COLO668 (cell line): ENCODE measurements at regions not wholly inside any gene's neighbourhood (a gene's known extent, or its start where the extent isn't known, plus 50 kb on each side); places are given as distances from the start of the nearest gene placed in this dataset.

ENCODE experiments used
- DNase-seq: peaks from one replicate; lab custom pipeline; 2025; ENCODE audit not compliant: unreplicated experiment; lab: John Stamatoyannopoulos, UW

DNA sequence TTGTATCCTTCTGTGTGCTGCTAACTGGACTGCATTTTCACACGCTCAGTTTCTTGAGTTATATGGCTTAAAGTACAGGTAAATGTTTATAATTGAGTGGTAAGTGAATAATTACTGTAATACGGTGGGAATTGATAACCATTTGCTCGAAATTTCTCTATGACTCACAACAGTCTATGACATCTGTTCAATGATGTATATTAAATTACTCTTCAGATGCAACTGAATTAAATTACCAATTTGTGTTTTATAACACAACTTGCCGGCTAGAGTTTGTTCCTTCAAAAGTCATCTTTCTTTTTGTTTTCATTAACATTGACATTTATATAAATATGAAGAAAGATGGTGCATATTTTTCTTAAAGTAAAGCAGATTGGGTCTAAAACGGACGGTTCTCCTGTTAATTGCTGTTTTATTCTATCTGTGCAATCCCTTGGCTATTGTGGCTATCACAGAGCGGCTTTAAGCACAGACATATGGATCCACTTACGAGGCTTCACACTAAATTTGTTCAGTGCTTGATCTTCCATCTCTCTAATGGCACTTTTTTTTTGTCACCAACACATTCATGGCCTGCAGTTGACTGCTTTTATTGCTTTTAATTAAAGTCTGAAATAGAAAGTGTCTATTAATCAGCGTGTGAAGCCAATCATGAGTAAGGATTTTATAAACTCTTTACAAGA is 1291.6 kb upstream of the SLC10A2 start:
- no peak for DNase-seq

DNA sequence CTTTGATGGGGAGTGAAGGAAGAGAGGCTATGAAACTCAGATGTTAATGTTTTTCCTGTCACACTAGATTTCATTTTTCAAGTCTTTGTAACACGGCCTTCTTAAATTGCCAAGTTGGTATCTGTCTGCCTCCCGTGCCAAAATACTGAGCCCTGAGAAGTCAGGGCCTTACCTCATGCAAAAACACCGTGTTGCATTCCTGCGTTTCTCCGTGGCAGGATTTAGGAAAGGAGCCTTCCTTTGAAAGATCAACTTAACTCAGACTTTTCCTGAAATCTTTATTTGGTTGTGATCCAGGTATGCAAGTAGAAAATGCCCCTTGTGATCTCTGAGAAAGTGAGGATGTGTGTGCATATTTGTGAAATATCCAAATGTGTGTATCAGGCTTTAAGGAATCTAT is 1291.0 kb upstream of the SLC10A2 start:
- no peak for DNase-seq

DNA sequence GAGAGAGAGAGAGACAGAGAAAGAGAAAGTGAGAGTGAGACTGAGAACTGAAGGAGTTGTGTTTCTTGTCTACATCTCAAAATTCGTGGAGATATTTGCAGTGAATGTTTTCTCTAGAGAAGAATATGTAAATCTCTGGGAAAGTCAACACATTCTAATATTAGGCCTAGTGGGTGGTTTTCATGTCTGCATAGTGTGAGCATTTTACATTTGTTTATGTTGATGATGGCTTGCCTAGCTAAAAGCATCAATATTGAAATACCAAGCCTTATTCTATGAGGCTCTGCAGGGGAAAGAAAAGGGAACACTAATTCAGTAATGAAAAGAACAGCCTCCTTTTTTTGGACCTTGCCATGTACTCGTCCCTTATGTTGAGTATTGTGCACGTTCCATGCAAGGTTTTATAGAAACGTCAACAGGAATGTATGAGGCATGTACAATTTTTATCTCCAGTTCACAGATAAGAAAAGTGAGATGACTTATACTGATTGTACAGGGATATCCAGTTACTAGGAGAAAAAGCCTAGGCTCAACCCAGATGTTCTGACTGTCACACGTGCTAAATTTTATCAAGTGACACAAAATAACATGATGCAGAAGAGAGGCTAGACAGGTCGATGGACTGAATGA is 1288.9 kb upstream of the SLC10A2 start:
- no peak for DNase-seq

DNA sequence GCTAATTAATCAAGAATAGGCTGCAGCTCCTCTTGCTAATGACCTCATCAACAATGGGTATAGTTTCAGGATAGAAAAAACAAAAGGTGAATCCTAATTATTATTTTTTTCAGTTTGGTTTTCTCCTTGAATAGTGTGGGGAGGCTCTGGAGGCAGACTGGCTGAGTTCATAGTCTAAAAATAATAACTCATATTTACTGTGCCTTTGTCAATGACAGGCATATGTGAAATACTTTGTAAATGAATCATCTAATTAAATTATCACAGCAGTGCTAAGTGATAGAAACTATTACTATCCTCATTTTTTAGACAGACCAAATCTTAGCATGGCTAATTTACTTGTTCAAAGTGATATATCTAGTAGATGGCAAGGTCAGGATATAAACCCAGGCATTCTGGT is 1261.0 kb upstream of the SLC10A2 start:
- no peak for DNase-seq

DNA sequence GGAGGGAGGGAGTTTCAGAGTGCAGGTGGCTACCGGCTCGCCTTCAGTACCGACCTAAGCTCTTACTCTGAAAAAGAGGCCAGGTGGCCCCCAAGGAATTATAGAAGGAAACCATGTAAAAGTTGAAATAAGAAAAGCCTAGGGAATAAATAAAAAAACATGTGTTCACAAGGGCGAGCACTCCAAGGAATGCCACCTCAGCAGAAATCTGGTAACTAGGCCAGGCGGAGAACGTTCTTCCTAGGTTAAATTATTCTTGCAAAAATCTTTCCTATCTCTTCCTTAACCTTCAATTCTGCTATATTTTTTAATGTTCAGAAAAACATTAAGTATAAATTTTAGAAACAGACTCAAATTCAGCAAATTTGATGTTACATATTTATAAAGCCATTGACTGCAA is 1260.3 kb upstream of the SLC10A2 start:
- DNase-seq: no peak

DNA sequence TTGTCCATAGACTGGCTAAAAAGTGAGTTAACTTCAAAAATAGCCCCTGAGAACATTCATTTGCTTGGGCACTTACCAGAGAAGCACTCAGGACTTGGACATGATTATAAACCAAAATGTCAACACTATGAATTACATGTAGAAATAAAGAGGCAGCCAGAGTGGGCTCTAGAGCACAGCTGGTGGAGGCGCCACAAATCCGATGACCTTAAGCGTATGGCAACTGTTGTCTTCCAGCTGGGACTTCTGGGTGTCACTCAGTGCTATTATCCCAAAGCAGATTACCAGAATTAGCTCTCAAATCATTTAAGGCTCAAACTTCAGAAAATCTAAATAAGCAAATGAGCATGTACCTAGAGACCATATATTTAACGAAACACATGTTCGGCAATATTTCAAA is 1255.5 kb upstream of the SLC10A2 start:
- no peak for DNase-seq

DNA sequence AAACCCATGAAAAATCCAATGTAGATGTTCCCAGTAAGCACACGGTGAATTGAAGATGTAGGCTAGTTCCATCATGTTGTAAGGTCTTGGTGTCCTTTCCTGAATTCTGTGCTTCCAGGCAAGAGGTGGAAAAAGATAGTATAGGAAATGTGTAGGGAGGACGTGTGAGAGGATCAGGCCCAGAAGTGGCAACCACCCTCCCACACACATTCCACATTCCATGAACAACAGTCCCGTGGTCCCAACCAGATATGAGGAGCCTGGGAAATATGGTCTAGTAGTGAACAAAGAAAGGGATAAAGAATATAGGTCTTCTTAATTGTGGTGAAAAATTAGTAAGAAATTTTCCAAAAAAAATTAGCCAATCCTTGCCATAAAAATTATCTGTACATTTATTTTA is 1254.2 kb upstream of the SLC10A2 start:
- DNase-seq: no peak

DNA sequence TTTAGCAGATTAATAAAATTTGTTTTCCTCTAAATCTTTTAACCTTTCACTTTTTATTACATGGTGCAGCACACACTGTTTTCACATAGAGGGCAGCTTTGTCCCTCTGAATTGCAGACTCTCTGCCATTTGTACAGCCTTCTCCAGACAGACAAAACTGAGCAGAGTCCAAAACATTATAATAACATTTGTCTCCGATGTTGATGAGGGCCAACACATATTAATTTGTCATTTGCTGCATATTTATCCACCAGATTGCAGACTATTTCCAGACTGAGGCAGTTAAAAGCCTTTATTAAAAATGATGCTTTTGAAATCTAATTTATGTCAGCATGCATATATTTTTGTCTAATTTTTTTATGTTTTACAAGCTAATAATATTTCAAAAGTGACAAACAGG is 1251.9 kb upstream of the SLC10A2 start:
- DNase-seq: no peak

DNA sequence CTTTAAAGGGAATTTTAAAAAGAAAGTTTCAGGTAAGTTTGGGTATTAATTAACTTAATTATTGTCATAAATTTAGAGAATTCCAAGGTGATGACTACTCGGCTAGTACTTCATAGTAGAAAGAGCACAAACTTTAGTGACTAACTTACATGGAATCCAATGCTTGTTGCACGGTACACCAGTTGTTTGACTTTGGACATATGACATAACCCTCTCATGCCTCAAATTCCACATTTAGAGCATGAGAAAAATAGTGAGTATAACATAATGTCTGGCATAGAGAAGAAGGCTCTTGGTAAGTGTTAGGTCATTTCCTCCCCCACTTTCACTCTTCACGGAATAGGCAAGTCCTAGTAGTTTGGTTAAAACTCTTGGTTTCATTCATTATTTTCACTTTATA is 1249.4 kb upstream of the SLC10A2 start:
- no peak for DNase-seq

DNA sequence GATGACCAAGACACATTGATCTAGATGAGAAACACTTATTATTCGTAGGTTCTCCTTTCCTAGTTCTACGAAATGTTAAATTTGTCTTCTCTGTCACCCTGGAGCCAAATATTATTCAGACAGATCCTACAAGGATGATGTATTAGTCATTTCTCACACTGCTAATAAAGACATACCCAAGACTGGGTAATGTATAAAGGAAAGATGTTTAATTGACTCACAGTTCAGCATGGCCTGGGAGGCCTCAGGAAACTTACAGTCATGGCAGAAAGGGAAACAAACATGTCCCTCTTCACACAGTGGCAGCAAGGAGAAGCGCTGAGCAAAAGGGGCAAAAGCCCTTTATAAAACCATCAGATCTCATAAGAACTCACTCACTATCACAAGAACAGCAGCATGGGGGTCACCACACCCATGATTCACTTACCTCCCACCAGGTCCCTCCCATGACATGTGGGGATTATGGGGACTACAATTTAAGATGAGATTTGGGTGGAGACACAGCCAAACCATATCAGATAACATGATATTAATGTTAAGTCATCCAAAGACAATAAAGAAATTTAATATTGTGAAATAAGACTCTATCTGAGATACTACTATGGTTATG is 1248.8 kb upstream of the SLC10A2 start:
- no peak for DNase-seq

DNA sequence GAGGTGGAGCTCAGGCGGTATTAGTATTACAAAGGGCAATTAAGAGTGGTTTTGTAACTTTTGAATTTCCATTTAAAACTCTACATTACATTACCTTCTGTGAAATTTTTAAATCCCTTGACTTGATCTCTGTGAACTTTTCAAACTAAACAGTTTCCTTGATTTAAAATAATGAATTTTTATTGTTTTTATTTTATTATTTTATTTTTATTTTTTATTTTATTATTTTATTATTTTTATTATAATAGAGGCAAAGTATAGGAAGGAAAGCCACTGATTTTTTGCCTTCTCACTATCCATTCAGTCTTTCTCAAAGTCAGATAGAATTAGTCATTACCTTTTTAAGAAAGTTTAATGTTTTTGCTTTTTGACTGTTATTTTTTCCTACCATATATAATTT is 1248.1 kb upstream of the SLC10A2 start:
- DNase-seq: no peak

DNA sequence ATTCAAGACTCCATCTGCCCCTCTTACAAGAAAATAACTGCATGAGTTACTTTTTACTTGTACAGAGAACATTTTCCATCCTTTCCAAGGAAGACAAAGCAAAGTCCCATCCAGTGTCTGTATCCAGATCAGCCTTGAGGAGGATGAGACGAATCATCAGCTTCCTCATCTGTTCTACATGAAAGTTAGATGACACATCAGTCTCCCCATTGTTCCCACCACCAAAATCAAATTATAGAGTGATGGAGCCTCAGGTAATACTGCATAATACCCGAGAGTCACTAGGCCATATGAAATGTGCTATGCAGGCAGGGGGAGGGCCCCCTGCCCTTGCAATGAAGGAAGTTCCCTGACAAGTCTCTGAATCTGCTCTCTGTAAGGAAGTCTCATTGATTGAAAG is 1244.6 kb upstream of the SLC10A2 start:
- no peak for DNase-seq

DNA sequence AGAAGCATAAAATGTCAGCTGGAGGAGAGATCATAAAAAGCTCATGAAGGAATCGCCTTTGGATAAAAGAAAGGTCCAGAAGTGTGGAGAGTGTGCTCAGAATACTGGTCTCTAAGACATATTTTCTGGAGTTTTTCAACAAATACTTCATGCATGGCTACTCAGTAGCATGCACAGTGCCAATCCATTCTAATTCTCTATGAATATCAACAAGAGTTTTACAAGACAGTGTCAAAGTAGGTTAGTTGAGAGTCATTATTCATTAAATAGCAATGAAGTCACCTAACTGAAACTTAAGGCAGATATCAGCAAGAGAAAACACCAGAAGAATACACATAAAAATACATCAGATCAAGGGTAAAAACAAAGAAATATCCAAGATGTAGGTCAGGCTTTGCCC is 1243.2 kb upstream of the SLC10A2 start:
- DNase-seq: no peak

DNA sequence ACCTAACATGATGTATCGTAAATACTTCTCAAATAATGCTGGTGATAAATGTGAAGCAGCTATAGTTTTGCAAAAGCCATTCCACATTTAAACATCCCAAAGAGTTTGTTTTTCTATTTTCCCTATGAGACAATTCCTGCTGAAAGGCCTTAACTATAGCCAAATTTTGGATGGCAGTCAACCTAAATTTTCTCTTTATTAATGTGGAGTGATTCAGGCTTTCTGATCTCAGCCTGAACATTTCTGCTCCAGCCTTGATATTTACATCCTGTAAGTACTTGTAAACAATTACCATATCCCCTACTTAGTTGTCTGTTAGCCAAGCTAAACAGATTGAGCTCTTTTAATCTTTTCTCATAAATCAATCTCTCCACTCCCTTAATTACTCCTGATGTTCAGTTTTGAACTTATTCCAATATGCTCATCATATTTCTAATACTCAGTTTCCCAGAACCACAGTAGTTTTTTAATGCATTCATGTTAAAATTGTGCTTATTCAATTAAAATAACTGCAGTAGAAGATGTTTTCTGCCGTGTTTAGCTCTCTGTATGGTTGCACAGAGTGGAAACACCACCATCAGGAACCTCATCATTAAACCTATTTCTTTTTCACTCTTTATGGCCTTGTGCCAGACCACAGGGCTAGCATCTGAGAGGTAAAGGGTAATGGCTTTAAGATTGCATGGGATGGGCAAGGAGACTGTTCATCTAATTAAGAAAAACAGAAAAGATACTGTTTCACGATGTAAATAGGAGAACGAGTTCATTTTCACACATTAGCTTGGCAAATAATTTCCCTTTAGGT is 1235.2 kb upstream of the SLC10A2 start:
- no peak for DNase-seq

DNA sequence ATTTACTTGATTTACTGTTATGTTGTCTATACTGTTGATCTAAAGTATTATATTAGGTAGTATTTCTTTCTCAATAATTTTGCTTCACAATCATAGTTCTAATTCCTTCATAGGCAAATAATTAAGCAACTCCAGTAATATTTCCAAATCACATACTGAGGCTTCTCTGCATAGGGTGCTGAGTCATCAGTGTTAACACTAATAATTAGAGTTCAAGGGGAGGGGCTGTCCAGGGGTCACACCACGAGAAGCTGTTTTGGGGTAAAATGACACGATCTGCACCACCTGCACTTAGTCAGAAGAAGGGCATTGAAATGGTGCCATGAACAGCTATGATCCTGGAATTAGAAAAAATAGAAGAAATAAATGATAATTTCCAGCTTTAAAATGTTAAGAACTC is 1230.9 kb upstream of the SLC10A2 start:
- no peak for DNase-seq

DNA sequence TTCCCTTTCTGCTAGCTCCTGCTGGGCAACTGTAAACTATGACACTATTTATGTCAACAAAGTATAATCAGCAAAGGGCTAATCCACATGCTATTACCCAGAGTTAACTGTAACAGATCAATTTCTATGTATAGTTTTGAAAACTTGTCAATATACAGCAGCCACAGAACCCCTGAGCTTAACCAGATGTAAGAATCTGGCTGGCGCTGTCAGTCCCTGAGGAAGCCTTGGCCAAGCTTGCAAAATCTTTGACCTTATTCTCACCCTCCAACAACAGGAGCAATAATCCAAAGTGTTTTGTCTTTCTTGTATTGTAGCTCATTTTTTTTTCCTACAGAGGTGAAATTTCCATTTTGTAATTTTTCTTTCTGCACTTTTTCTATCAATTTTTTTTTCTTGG is 1230.1 kb upstream of the SLC10A2 start:
- DNase-seq: no peak

DNA sequence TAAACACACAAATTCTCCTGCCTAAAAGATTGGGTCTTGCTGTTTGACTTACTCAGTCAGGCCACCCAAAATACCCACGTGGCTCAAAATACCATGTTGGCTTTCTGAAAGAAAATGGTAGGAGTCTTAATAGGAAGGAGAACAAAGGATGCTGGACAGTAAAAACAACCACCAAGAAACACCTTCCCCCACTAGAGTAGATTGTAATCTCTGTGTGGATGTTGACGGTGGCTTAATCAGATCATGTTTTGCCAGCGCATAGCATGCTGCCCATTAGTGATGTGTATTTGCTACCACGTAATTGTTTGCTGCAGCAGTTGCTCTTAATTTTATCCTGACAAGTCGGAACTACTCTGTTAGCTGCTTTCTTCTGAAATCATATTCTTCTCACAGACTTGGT is 1229.3 kb upstream of the SLC10A2 start:
- DNase-seq: no peak

DNA sequence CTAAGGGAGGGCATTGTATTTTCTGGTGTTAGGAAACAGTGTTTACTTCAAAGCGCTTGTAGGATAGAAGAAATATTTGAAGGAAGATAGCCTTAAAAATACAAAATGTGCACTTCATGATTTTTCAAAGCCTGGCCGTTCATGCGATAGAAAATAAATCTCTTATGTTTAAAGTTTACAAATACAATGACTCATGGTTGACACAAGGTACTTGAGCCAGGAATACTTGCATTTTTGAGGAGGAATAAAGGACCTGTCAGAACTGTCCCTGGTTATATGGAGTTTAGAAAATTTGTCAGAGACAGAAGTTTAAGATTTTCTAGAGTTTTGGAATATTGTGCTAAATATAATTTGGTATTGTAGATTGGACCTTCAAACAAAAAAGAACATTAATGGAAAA is 1223.2 kb upstream of the SLC10A2 start:
- DNase-seq: no peak

DNA sequence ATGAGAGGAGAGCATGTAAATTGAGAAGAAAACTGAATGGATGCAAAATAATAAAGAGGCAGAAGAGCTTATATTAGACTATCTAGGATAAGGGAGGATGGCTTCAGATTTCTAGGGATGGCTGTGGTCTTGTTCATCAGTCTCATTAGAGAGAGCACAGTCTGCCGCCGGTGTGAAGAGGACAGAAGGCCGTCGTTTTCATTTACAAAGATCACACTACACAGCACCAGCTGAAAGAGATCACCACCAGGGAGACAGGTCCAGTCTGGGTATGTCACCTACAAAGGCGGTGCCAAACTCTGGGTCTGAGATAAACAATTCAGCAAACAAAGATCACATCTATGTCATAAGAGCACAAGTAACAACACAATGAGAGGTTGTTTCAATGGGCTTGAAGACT is 1222.3 kb upstream of the SLC10A2 start:
- DNase-seq: no peak

DNA sequence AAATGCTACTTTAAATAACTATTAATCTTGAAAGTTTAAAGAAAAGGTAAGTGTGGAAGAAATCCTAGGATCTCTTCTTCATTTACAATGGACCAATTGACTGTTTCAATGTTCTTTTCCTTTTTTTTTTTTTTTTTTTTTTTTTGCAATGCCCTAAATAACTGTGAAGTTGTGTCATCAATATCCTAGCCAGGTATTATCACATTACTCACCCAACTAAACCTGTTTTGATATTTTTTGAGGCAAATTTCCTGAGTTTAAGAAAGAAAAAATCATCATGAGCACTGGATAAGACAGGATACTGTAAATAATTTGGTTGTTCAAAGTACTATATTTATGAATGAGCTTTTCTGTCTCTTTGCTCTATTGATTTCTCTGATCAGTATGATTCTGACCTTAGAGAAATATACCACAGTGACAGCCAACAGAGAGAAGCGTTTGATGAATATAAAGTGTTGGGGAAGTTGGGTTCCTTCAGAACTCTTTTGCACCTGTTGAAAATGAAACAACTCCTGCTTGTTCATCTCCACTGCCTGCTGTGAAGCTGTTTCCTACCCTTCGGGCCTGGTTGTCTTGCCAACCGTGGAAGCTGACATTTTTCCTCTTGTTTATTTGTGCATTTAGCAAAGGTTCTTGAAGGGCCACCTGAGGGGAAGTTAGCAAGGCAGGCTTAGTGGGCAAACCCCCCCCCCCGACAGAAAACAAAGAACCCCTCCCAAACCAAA is 1220.5 kb upstream of the SLC10A2 start:
- no peak for DNase-seq

DNA sequence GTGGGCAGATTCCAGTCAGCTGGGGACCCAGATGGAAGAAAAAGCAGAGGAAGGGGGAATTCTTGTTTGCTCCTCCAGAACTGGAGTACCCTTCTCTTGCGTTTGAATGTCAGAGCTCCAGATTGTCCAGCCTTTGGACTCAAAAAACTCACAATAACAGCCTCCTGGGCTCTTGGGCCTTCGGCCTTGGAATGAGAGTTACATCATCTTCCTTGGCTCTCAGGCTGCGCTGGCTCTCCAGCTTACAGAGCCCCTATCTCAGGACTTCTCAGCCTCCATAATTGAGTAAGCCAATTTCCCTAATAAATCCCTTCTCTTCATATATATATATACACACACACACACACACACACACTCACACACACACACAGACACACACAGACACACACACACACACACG is 1215.7 kb upstream of the SLC10A2 start:
- DNase-seq: no peak
